GM12878 (cell line): ENCODE measurements at regions not wholly inside any gene's neighbourhood (a gene's known extent, or its start where the extent isn't known, plus 50 kb on each side); places are given as distances from the start of the nearest gene placed in this dataset.

Experiments used
- ATAC-seq: fragments of 200-7000 bp; cut with Tn5 transposase; 3 replicates; pipeline ENCODE4 v1.9.1; 2020; ENCODE audit warnings: mild to moderate bottlenecking, moderate library complexity
- BruUV-seq: library from RNA; stranded (reverse); fragments of 400-500 nt; replicated peaks from 2 replicates; lab custom pipeline; 2021; lab: Mats Ljungman, UMichigan
- CTCF ChIA-PET: fragments of 300-600 bp; sonication (Branson Sonifier 250); formaldehyde crosslinking; extraction: SDS; loops from one replicate; lab custom pipeline; 2021; ENCODE audit warnings: inconsistent platforms; lab: Yijun Ruan, JAX
- POLR2A ChIA-PET: fragments of 350-600 bp; formaldehyde crosslinking; extraction: SDS; loops from one replicate; lab custom pipeline; 2021; ENCODE audit warnings: inconsistent platforms; lab: Charles Lee
- RAD21 ChIA-PET: fragments of 300-600 bp; sonication (Branson Sonifier 250); formaldehyde crosslinking; loops from one replicate; lab custom pipeline; 2023; ENCODE audit warnings: antibody characterized with exemption; ENCODE audit not compliant: unreplicated experiment; lab: Charles Lee
- SMC1A ChIA-PET: fragments of 300-600 bp; sonication (Branson Sonifier 250); formaldehyde crosslinking; loops from one replicate; lab custom pipeline; 2023; ENCODE audit not compliant: unreplicated experiment, uncharacterized antibody; lab: Charles Lee
- DNase-seq: peaks from one replicate; pipeline ENCODE4 v3.0.0-alpha.2; 2011; ENCODE audit warnings: low read depth, low spot score
- FAIRE-seq: peaks from 3 replicates; lab custom pipeline; 2011; peaks lifted over from hg19 to GRCh38; lab: Jason Lieb, UNC
- H2AFZ ChIP-seq: 2 replicates; pipeline ENCODE4 v1.6.0; 2011; ENCODE audit warnings: low read depth, low read length, control low read depth; ENCODE audit not compliant: control insufficient read depth
- H3K27ac ChIP-seq: 2 replicates; pipeline ENCODE4 v1.5.1; 2011; ENCODE audit warnings: control low read depth; ENCODE audit not compliant: control insufficient read depth, insufficient read depth
- H3K27me3 ChIP-seq, 2 experiments: replicated peaks in 1 of 2; 2 replicates each; pipeline versions ENCODE4 v1.6.0 to v1.6.1; 2011; ENCODE audit warnings: low read length in 1 of 2; ENCODE audit not compliant: control insufficient read depth in 2 of 2, insufficient read depth in 2 of 2
- H3K36me3 ChIP-seq, 2 experiments: 2 replicates each; pipeline ENCODE4 v1.5.1; 2011; ENCODE audit warnings: low read length in 1 of 2; ENCODE audit not compliant: control insufficient read depth in 2 of 2, insufficient read depth in 2 of 2
- H3K4me1 ChIP-seq: 2 replicates; pipeline ENCODE4 v1.6.1; 2011; ENCODE audit warnings: mild to moderate bottlenecking, low read length, moderate library complexity, mixed read lengths; ENCODE audit not compliant: control insufficient read depth, insufficient read depth
- H3K4me2 ChIP-seq: 2 replicates; pipeline ENCODE4 v1.6.0; 2011; ENCODE audit warnings: control low read depth; ENCODE audit not compliant: control insufficient read depth, insufficient read depth
- H3K4me3 ChIP-seq: fragments of 200-600 bp; sonication (generic); 2 replicates; pipeline ENCODE4 v1.5.1; 2016
- H3K79me2 ChIP-seq: 2 replicates; pipeline ENCODE4 v1.6.0; 2011; ENCODE audit warnings: low read length; ENCODE audit not compliant: control insufficient read depth, insufficient read depth
- H3K9ac ChIP-seq: 2 replicates; pipeline ENCODE4 v1.8.0; 2011; ENCODE audit warnings: low read length, control low read depth, mixed read lengths; ENCODE audit not compliant: control insufficient read depth, insufficient read depth
- H3K9me3 ChIP-seq: replicated peaks from 3 replicates; pipeline ENCODE4 v1.5.1; 2011; ENCODE audit warnings: mild to moderate bottlenecking, low read length; ENCODE audit not compliant: control insufficient read depth, insufficient read depth
- H4K20me1 ChIP-seq: 2 replicates; pipeline ENCODE4 v1.6.0; 2011; ENCODE audit not compliant: control insufficient read depth, insufficient read depth
- ATF2 ChIP-seq: IDR thresholded peaks from 2 replicates; pipeline ENCODE4 v1.6.1; 2012; ENCODE audit warnings: low read length, inconsistent platforms
- CBX3 ChIP-seq: fragments of 200-600 bp; sonication (generic); IDR thresholded peaks from 2 replicates; pipeline ENCODE4 v1.6.1; 2016; ENCODE audit warnings: low read depth, borderline replicate concordance
- GABPA ChIP-seq: IDR thresholded peaks from 2 replicates; pipeline ENCODE4 v1.6.1; 2014; ENCODE audit warnings: antibody characterized with exemption, low read depth, mild to moderate bottlenecking, inconsistent platforms
- HDGF ChIP-seq: fragments of 450-650 bp; IDR thresholded peaks from 2 replicates; pipeline ENCODE4 v1.6.1; 2016; ENCODE audit warnings: antibody characterized with exemption
- JUNB ChIP-seq: IDR thresholded peaks from 2 replicates; pipeline ENCODE4 v1.6.1; 2016; ENCODE audit warnings: antibody characterized with exemption, mild to moderate bottlenecking
- MLLT1 ChIP-seq: fragments of 450-650 bp; IDR thresholded peaks from 2 replicates; pipeline ENCODE4 v1.6.1; 2016; ENCODE audit warnings: mild to moderate bottlenecking
- MYB ChIP-seq: fragments of 150-350 bp; IDR thresholded peaks from 2 replicates; pipeline ENCODE4 v1.6.1; 2014; ENCODE audit warnings: mild to moderate bottlenecking, low read depth, low read length, borderline replicate concordance
- NFIC ChIP-seq: IDR thresholded peaks from 2 replicates; pipeline ENCODE4 v1.6.1; 2012; ENCODE audit warnings: low read depth, mild to moderate bottlenecking, inconsistent platforms, low read length, moderate library complexity
- POU2F2 ChIP-seq: IDR thresholded peaks from 3 replicates; pipeline ENCODE4 v1.6.1; 2011; ENCODE audit warnings: low read depth, mild to moderate bottlenecking, low read length, borderline replicate concordance
- RAD21 ChIP-seq: IDR thresholded peaks from 2 replicates; pipeline ENCODE4 v1.6.1; 2011; ENCODE audit warnings: mild to moderate bottlenecking, low read depth, low read length, moderate library complexity; ENCODE audit not compliant: insufficient read depth
- RELA ChIP-seq: fragments of 450-650 bp; IDR thresholded peaks from 2 replicates; pipeline ENCODE4 v1.8.0; 2014; ENCODE audit warnings: borderline replicate concordance; ENCODE audit not compliant: partially characterized antibody
- REST ChIP-seq: IDR thresholded peaks from 2 replicates; pipeline ENCODE4 v1.6.1; 2012; ENCODE audit warnings: mild to moderate bottlenecking, low read depth, low read length
- TCF12 ChIP-seq: IDR thresholded peaks from 2 replicates; pipeline ENCODE4 v1.6.1; 2011; ENCODE audit warnings: low read depth, mild to moderate bottlenecking, low read length
- USF2 ChIP-seq: IDR thresholded peaks from 2 replicates; pipeline ENCODE4 v1.6.1; 2011; ENCODE audit warnings: low read depth, low read length, improper control_type of control experiment, borderline replicate concordance
- WRNIP1 ChIP-seq: IDR thresholded peaks from 2 replicates; pipeline ENCODE4 v1.6.1; 2011; ENCODE audit warnings: low read depth, low read length, improper control_type of control experiment, borderline replicate concordance
- ZNF622 ChIP-seq: fragments of 450-650 bp; IDR thresholded peaks from 2 replicates; pipeline ENCODE4 v1.6.1; 2017; ENCODE audit warnings: mild to moderate bottlenecking, inconsistent platforms
- WGBS: methylation state at CpG from one replicate; pipeline ENCODE4 v1.1.6; 2016; ENCODE audit warnings: low lambda C conversion rate; ENCODE audit not compliant: insufficient replicate concordance, insufficient coverage; ENCODE audit errors: missing lambda C conversion rate; 5-methylcytosine and 5-hydroxymethylcytosine counted together
- in situ Hi-C: fragments of 300-500 bp; cut with MboI; formaldehyde crosslinking; loops from 9 replicates; pipeline ENCODE4 v1.14.3; 2018; ENCODE audit warnings: mixed read lengths
- intact Hi-C: fragments of 100-400 bp; cut with micrococcal nuclease; formaldehyde crosslinking; loops from one replicate; pipeline ENCODE4 v1.14.2; 2022; ENCODE audit not compliant: unreplicated experiment

GRCh38 chr1:162952956-162953355 lies 92.0 kb upstream of the CCDC190 start:
- peaks cover 0 to 3% of the 10 kb centered on the region in 2 experiments; a peak in 1 of 4 replicates for H3K27me3 ChIP-seq
- no peak overlapping the region for H2AFZ ChIP-seq
- H3K4me1 ChIP-seq, result peaks cover 4% of the 10 kb centered on the region; the same call in 1 of the 2 replicates
- ATAC-seq, result no peak
- no peaks in the 10 kb centered on the region for H4K20me1 ChIP-seq
- H3K9me3 ChIP-seq, result no peaks in the 10 kb centered on the region
- H3K9ac ChIP-seq, result no peak overlapping the region
- H3K27ac ChIP-seq, result no peak overlapping the region
- H3K4me3 ChIP-seq, result no peak overlapping the region
- TF ChIP-seq MLLT1, result no peak
- no peak for TF ChIP-seq JUNB
- no peak for TF ChIP-seq RELA
- TF ChIP-seq POU2F2, result no peak
- TF ChIP-seq CBX3, result no peak
- no peak for TF ChIP-seq RAD21
- no peak for TF ChIP-seq WRNIP1
- no peak for TF ChIP-seq REST
- no peak for TF ChIP-seq ATF2
- no peak for TF ChIP-seq USF2
- TF ChIP-seq GABPA, result no peak
- TF ChIP-seq HDGF, result no peak
- no peak for TF ChIP-seq TCF12
- no peak for TF ChIP-seq ZNF622
- TF ChIP-seq NFIC, result no peak
- TF ChIP-seq MYB, result no peak
- intact Hi-C loops, result no loop called here
- CTCF ChIA-PET, result no interaction called here
- in situ Hi-C loops, result no loop called here
- BruUV-seq, result no TSS peak
- RAD21 ChIA-PET, result no interaction called here
- no peak overlapping the region for H3K4me2 ChIP-seq
- POLR2A ChIA-PET, result no interaction called here
- DNase-seq, result no peak
- FAIRE-seq, result no peak
- H3K79me2 ChIP-seq, result no peaks in the 10 kb centered on the region
- WGBS, result 62% methylated on average over 4 of the region's 4 CpGs
- SMC1A ChIA-PET, result no interaction called here
- H3K36me3 ChIP-seq, result no peaks in the 10 kb centered on the region
